Liver (tissue), 7 donors: ENCODE measurements at regions not wholly inside any gene's neighbourhood (a gene's known extent, or its start where the extent isn't known, plus 50 kb on each side); places are given as distances from the start of the nearest gene placed in this dataset.

Experiments used
- DNase-seq: peaks from one replicate; pipeline ENCODE4 v3.0.0-alpha.2; 2017; ENCODE audit warnings: low spot score
- H3K27ac ChIP-seq, 2 donors: one replicate each; pipeline ENCODE4 v1.7.0; 2013; ENCODE audit warnings: inconsistent platforms in 2 of 2, low read length in 2 of 2, control low read depth in 1 of 2, low read depth in 1 of 2, mild to moderate bottlenecking in 1 of 2
- H3K27me3 ChIP-seq, 4 donors: one replicate each; pipeline versions ENCODE4 v1.6.1 to v1.7.0; 2013; ENCODE audit warnings: low read length in 3 of 4, inconsistent platforms in 1 of 4, mild to moderate bottlenecking in 1 of 4, moderate library complexity in 1 of 4; ENCODE audit not compliant: control insufficient read depth in 4 of 4, insufficient read depth in 4 of 4
- H3K36me3 ChIP-seq, 4 donors: one replicate each; pipeline versions ENCODE4 v1.6.1 to v1.7.0; 2013; ENCODE audit warnings: low read length in 3 of 4, mild to moderate bottlenecking in 3 of 4, low read depth in 1 of 4, moderate library complexity in 1 of 4; ENCODE audit not compliant: control insufficient read depth in 4 of 4, insufficient read depth in 3 of 4
- H3K4me1 ChIP-seq, 4 donors: one replicate each; pipeline versions ENCODE4 v1.6.1 to v1.7.0; 2013; ENCODE audit warnings: low read length in 3 of 4, mild to moderate bottlenecking in 3 of 4, moderate library complexity in 1 of 4; ENCODE audit not compliant: control insufficient read depth in 4 of 4, insufficient read depth in 4 of 4
- H3K4me3 ChIP-seq, 3 donors: one replicate each; pipeline versions ENCODE4 v1.6.1 to v1.7.0; 2013; ENCODE audit warnings: low read length in 3 of 3, control low read depth in 1 of 3, low read depth in 1 of 3, mild to moderate bottlenecking in 1 of 3
- H3K9ac ChIP-seq, 2 donors: one replicate each; pipeline ENCODE4 v1.7.0; 2013; ENCODE audit warnings: low read length in 2 of 2, mild to moderate bottlenecking in 2 of 2, moderate library complexity in 2 of 2, control low read depth in 1 of 2, low read depth in 1 of 2
- H3K9me3 ChIP-seq, 4 donors: one replicate each; pipeline versions ENCODE4 v1.6.1 to v1.7.0; 2013; ENCODE audit warnings: low read length in 3 of 4; ENCODE audit not compliant: control insufficient read depth in 4 of 4
- EGR1 ChIP-seq, 2 donors: IDR thresholded peaks; 2 replicates each; pipeline ENCODE4 v1.6.1; 2016 to 2018; ENCODE audit warnings: antibody characterized with exemption in 2 of 2, low read depth in 2 of 2
- FOXA1 ChIP-seq: IDR thresholded peaks from 2 replicates; pipeline ENCODE4 v1.6.1; 2016; ENCODE audit warnings: antibody characterized with exemption
- FOXA2 ChIP-seq: IDR thresholded peaks from 2 replicates; pipeline ENCODE4 v1.6.1; 2016; ENCODE audit warnings: antibody characterized with exemption
- GABPA ChIP-seq, 2 donors: IDR thresholded peaks in 1 of 2; conservative IDR thresholded peaks in 1 of 2; 2 replicates each; pipeline ENCODE4 v1.6.1; 2016; ENCODE audit warnings: antibody characterized with exemption in 2 of 2, mild to moderate bottlenecking in 1 of 2, moderate library complexity in 1 of 2
- HNF4A ChIP-seq, 2 donors: conservative IDR thresholded peaks; 2 replicates each; pipeline ENCODE4 v1.6.1; 2016; ENCODE audit warnings: antibody characterized with exemption in 2 of 2, mild to moderate bottlenecking in 2 of 2
- HNF4G ChIP-seq: IDR thresholded peaks from 2 replicates; pipeline ENCODE4 v1.6.1; 2016; ENCODE audit warnings: antibody characterized with exemption
- JUND ChIP-seq, 2 donors: IDR thresholded peaks; 2 replicates each; pipeline ENCODE4 v1.6.1; 2016; ENCODE audit warnings: antibody characterized with exemption in 2 of 2
- NR2F2 ChIP-seq: IDR thresholded peaks from 2 replicates; pipeline ENCODE4 v1.6.1; 2016; ENCODE audit warnings: antibody characterized with exemption
- RXRA ChIP-seq, 2 donors: IDR thresholded peaks; 2 replicates each; pipeline ENCODE4 v1.6.1; 2017 to 2018; ENCODE audit warnings: antibody characterized with exemption in 2 of 2, mild to moderate bottlenecking in 1 of 2
- SP1 ChIP-seq: IDR thresholded peaks from 2 replicates; pipeline ENCODE4 v1.6.1; 2018; ENCODE audit warnings: antibody characterized with exemption, mild to moderate bottlenecking
- TAF1 ChIP-seq: conservative IDR thresholded peaks from 2 replicates; pipeline ENCODE4 v1.6.1; 2016; ENCODE audit warnings: antibody characterized with exemption, mild to moderate bottlenecking
- YY1 ChIP-seq: IDR thresholded peaks from 2 replicates; pipeline ENCODE4 v1.6.1; 2016; ENCODE audit warnings: antibody characterized with exemption, mild to moderate bottlenecking
- TF ChIP-seq, protein P1 (sequence below): fragments of 150-350 bp; IDR thresholded peaks from 2 replicates; pipeline ENCODE4 v1.5.1; 2017; ENCODE audit warnings: improper control_type of control experiment, low read depth, low read length; ENCODE audit not compliant: missing input control
- TF ChIP-seq, protein P2 (sequence below): IDR thresholded peaks from 2 replicates; pipeline ENCODE4 v1.6.1; 2016; ENCODE audit warnings: antibody characterized with exemption
- TF ChIP-seq, protein P3 (sequence below): IDR thresholded peaks from 2 replicates; pipeline ENCODE4 v1.6.1; 2016; ENCODE audit warnings: antibody characterized with exemption
- TF ChIP-seq, protein P4 (sequence below): IDR thresholded peaks from 2 replicates; pipeline ENCODE4 v1.6.1; 2016; ENCODE audit warnings: antibody characterized with exemption, mild to moderate bottlenecking
- TF ChIP-seq, protein P5 (sequence below): IDR thresholded peaks from 2 replicates; pipeline ENCODE4 v1.6.1; 2016; ENCODE audit warnings: antibody characterized with exemption
- donor health status: healthy.
- donor health status: healthy.
- donor health status: healthy.
- donor health status: healthy.

DNA sequence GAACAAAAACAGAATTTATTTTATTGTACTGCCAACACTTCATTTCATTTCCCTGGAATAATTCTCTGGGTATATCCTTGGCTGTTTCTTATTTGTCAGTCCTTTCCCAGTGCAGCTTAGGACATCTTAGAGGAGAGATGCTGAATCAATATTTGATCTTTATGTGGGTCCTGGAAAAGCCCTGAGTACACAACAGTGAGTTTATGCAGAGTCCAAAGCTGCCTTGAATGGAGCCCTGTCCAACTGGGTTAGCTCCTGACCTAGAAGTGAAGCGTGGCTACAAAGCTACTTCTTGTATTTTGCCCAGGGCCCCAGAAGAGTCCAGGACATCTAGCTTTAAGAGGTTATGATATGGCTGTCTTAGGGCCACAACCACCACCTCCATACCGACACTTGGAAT, 378.0 kb upstream of the FAT3 start (continued):
- TF ChIP-seq, protein P1, sequence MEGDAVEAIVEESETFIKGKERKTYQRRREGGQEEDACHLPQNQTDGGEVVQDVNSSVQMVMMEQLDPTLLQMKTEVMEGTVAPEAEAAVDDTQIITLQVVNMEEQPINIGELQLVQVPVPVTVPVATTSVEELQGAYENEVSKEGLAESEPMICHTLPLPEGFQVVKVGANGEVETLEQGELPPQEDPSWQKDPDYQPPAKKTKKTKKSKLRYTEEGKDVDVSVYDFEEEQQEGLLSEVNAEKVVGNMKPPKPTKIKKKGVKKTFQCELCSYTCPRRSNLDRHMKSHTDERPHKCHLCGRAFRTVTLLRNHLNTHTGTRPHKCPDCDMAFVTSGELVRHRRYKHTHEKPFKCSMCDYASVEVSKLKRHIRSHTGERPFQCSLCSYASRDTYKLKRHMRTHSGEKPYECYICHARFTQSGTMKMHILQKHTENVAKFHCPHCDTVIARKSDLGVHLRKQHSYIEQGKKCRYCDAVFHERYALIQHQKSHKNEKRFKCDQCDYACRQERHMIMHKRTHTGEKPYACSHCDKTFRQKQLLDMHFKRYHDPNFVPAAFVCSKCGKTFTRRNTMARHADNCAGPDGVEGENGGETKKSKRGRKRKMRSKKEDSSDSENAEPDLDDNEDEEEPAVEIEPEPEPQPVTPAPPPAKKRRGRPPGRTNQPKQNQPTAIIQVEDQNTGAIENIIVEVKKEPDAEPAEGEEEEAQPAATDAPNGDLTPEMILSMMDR: no peak
- TF ChIP-seq NR2F2 (no peak), HNF4A (conservative IDR thresholded peaks at IDR 0.05) (no peak)
- TF ChIP-seq, protein P2, sequence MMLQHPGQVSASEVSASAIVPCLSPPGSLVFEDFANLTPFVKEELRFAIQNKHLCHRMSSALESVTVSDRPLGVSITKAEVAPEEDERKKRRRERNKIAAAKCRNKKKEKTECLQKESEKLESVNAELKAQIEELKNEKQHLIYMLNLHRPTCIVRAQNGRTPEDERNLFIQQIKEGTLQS: no peak
- TF ChIP-seq, protein P3, sequence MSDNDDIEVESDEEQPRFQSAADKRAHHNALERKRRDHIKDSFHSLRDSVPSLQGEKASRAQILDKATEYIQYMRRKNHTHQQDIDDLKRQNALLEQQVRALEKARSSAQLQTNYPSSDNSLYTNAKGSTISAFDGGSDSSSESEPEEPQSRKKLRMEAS: no peak

DNA sequence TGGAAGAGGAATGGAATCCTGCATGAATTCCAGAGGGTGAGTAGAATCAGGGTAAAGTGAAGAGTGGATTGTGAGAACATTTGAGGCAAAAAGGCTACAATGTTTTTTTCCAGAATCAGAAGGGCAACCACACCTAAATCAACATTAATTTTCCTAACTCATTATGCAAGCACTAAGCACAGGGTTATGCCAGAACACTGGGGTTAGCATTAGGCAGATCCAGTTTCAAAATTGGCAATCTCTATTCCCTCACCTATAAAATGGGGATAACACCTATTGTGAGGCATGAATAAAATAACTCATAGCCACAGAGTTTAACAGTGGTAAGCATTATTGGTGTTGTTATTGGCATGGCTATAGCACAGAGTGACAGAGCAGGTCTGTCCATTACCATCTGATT, 378.6 kb upstream of the FAT3 start:
- Histone ChIP-seq H3K9ac (no peak overlapping the region), H3K4me3 (no peak overlapping the region), H3K27me3 (no peaks in the 10 kb centered on the region), H3K4me1 (no peaks in the 10 kb centered on the region), H3K27ac (no peak overlapping the region), H3K9me3 (no peaks in the 10 kb centered on the region), H3K36me3 (no peaks in the 10 kb centered on the region)
- no peak for DNase-seq
- TF ChIP-seq YY1: no peak
- TF ChIP-seq HNF4A (conservative IDR thresholded peaks at IDR 0.05): no peak
- no peak for TF ChIP-seq SP1
- TF ChIP-seq, protein P1: no peak
- no peak for TF ChIP-seq TAF1
- no peak for TF ChIP-seq FOXA2
- no peak for TF ChIP-seq EGR1 (IDR thresholded peaks at IDR 0.05; ENCODE audit: low read depth in 2 of 2)
- TF ChIP-seq, protein P4, sequence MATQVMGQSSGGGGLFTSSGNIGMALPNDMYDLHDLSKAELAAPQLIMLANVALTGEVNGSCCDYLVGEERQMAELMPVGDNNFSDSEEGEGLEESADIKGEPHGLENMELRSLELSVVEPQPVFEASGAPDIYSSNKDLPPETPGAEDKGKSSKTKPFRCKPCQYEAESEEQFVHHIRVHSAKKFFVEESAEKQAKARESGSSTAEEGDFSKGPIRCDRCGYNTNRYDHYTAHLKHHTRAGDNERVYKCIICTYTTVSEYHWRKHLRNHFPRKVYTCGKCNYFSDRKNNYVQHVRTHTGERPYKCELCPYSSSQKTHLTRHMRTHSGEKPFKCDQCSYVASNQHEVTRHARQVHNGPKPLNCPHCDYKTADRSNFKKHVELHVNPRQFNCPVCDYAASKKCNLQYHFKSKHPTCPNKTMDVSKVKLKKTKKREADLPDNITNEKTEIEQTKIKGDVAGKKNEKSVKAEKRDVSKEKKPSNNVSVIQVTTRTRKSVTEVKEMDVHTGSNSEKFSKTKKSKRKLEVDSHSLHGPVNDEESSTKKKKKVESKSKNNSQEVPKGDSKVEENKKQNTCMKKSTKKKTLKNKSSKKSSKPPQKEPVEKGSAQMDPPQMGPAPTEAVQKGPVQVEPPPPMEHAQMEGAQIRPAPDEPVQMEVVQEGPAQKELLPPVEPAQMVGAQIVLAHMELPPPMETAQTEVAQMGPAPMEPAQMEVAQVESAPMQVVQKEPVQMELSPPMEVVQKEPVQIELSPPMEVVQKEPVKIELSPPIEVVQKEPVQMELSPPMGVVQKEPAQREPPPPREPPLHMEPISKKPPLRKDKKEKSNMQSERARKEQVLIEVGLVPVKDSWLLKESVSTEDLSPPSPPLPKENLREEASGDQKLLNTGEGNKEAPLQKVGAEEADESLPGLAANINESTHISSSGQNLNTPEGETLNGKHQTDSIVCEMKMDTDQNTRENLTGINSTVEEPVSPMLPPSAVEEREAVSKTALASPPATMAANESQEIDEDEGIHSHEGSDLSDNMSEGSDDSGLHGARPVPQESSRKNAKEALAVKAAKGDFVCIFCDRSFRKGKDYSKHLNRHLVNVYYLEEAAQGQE: no peak
- TF ChIP-seq, protein P3: no peak
- TF ChIP-seq NR2F2: no peak
- TF ChIP-seq FOXA1: no peak
- no peak for TF ChIP-seq JUND (IDR thresholded peaks at IDR 0.05)
- TF ChIP-seq, protein P5, sequence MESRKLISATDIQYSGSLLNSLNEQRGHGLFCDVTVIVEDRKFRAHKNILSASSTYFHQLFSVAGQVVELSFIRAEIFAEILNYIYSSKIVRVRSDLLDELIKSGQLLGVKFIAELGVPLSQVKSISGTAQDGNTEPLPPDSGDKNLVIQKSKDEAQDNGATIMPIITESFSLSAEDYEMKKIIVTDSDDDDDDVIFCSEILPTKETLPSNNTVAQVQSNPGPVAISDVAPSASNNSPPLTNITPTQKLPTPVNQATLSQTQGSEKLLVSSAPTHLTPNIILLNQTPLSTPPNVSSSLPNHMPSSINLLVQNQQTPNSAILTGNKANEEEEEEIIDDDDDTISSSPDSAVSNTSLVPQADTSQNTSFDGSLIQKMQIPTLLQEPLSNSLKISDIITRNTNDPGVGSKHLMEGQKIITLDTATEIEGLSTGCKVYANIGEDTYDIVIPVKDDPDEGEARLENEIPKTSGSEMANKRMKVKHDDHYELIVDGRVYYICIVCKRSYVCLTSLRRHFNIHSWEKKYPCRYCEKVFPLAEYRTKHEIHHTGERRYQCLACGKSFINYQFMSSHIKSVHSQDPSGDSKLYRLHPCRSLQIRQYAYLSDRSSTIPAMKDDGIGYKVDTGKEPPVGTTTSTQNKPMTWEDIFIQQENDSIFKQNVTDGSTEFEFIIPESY: no peak
- no peak for TF ChIP-seq GABPA (IDR thresholded peaks at IDR 0.05 in 1 of 2, conservative IDR thresholded peaks at IDR 0.05 in 1 of 2)
- no peak for TF ChIP-seq RXRA (IDR thresholded peaks at IDR 0.05)
- TF ChIP-seq, protein P2: no peak
- TF ChIP-seq HNF4G: no peak
